Pancreas (tissue), 10 donors: ENCODE measurements at regions not wholly inside any gene's neighbourhood (a gene's known extent, or its start where the extent isn't known, plus 50 kb on each side); places are given as distances from the start of the nearest gene placed in this dataset.

Experiments used
- ATAC-seq, 4 donors: fragments of 200-7000 bp; cut with Tn5 transposase; one replicate each; pipeline versions ENCODE4 v1.8.0 to v1.9.1; 2020; ENCODE audit warnings: mild to moderate bottlenecking in 4 of 4, moderate library complexity in 4 of 4
- DNase-seq, 6 donors: peaks; one replicate each; pipeline ENCODE4 v3.0.0-alpha.2; 2020
- FAIRE-seq: peaks from 2 replicates; lab custom pipeline; 2012; peaks lifted over from hg19 to GRCh38; lab: Jason Lieb, UNC
- H3K27ac ChIP-seq, 4 donors: fragments of 200-600 bp; sonication (generic); 1 replicate in 3 of 4; 2 replicates in 1 of 4; pipeline versions ENCODE4 v1.5.0 to v1.8.0; 2020
- H3K27me3 ChIP-seq, 4 donors: fragments of 200-600 bp; one replicate each; pipeline ENCODE4 v1.8.0; 2021
- H3K36me3 ChIP-seq, 3 donors: fragments of 200-600 bp; sonication (generic) in 1 of 3; one replicate each; pipeline versions ENCODE4 v1.5.0 to v1.8.0; 2020 to 2021
- H3K4me1 ChIP-seq, 3 donors: fragments of 200-600 bp; one replicate each; pipeline ENCODE4 v1.8.0; 2021
- H3K4me3 ChIP-seq, 4 donors: fragments of 200-600 bp; sonication (generic) in 2 of 4; one replicate each; pipeline versions ENCODE4 v1.5.0 to v1.8.0; 2020 to 2021
- H3K9me3 ChIP-seq, 4 donors: fragments of 200-600 bp; one replicate each; pipeline ENCODE4 v1.8.0; 2021
- WGBS, 2 donors: extraction: QIAGEN DNeasy Blood & Tissue Kit; methylation state at CpG; one replicate each; pipeline ENCODE4 v1.1.7; 2013; 5-methylcytosine and 5-hydroxymethylcytosine counted together
- intact Hi-C, 3 donors: fragments of 100-400 bp; cut with DNase I; formaldehyde crosslinking; loops; one replicate each; pipeline versions ENCODE4 v1.11.1 to v1.14.2; 2022
- TF ChIP-seq, protein P1 (sequence below), 4 donors: fragments of 200-600 bp; sonication (generic) in 3 of 4; IDR thresholded peaks; one replicate each; pipeline versions ENCODE4 v1.5.0 to v1.8.0; 2021; ENCODE audit warnings: antibody characterized with exemption in 4 of 4
- donor health status: healthy with polysubstance abuse.
- donor health status: DM: no; HTN: no; CAD: no; lungs with moderate emphysema.
- donor health status: DM: no; HTN: no; CAD: no.
- donor health status: control.
- donor health status: control.
- donor health status: Bipolar disorder and iron deficiency.
- donor health status: DM: yes; HTN: yes; CAD: no.
- donor health status: DM: no; HTN: no; CAD: no.
- donor health status: DM: no; HTN: no; CAD: no.
- donor health status: DM: yes; HTN: yes; CAD: no.

DNA sequence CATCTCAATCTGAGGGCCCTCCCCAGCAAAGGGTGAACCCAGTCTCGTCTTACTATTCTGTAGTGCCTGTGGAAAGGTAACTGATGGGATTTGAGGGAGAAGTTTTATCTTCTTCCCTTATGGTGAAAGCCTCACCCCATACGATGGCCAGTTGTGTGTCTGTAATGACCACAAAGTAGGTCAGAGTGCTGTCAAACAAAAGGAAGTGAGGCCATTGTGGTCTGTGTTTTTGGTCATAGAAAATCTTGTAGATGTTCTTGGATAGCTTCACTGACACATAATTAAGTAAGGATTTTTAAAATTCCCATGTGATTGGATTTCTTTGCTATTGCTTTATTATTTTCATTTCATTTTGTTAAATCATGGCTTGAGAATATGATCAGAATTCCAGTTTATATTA is 505.1 kb upstream of the KLF4 start:
- Histone ChIP-seq H3K4me1 (no peaks in the 10 kb centered on the region), H3K4me3 (no peak overlapping the region), H3K9me3 (no peaks in the 10 kb centered on the region), H3K27ac (no peak overlapping the region), H3K36me3 (no peaks in the 10 kb centered on the region), H3K27me3 (no peaks in the 10 kb centered on the region)
- intact Hi-C loops, result no loop called here
- no peak for FAIRE-seq
- TF ChIP-seq, protein P1, sequence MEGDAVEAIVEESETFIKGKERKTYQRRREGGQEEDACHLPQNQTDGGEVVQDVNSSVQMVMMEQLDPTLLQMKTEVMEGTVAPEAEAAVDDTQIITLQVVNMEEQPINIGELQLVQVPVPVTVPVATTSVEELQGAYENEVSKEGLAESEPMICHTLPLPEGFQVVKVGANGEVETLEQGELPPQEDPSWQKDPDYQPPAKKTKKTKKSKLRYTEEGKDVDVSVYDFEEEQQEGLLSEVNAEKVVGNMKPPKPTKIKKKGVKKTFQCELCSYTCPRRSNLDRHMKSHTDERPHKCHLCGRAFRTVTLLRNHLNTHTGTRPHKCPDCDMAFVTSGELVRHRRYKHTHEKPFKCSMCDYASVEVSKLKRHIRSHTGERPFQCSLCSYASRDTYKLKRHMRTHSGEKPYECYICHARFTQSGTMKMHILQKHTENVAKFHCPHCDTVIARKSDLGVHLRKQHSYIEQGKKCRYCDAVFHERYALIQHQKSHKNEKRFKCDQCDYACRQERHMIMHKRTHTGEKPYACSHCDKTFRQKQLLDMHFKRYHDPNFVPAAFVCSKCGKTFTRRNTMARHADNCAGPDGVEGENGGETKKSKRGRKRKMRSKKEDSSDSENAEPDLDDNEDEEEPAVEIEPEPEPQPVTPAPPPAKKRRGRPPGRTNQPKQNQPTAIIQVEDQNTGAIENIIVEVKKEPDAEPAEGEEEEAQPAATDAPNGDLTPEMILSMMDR (IDR thresholded peaks at IDR 0.05), result no peak
- ATAC-seq, result no peak
- WGBS, 2 donors, result 73 to 78% methylated on average over 2 of the region's 2 CpGs
- no peak for DNase-seq

DNA sequence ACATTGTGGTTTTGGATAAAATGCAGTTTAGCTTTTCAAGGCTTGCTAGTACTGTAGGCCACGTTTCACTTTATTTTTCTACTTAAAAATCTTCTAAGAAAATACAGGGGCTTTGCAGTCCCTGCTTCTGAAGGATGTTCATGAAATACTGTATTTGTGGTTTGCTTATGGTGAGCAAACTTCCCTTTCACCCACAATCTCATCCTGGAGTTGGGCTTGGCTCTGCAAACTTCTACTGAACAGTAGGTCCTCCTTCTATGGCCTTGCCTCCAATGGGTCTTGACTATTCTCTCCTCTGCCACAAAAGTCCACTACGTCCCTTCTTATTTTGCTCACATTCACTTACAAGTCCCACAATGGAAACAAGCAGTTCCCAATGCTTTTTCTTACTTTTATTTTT is 502.7 kb upstream of the KLF4 start:
- intact Hi-C loops, result no loop called here
- TF ChIP-seq, protein P1 (IDR thresholded peaks at IDR 0.05), result no peak
- DNase-seq (no peak), FAIRE-seq (no peak), ATAC-seq (no peak)
- H3K27ac ChIP-seq, result no peak overlapping the region
- H3K4me1 ChIP-seq, result no peaks in the 10 kb centered on the region
- H3K27me3 ChIP-seq, result no peaks in the 10 kb centered on the region
- no peaks in the 10 kb centered on the region for H3K9me3 ChIP-seq
- 64 to 81% methylated on average over 2 of the region's 2 CpGs for WGBS, 2 donors
- no peaks in the 10 kb centered on the region for H3K36me3 ChIP-seq
- H3K4me3 ChIP-seq, result no peak overlapping the region

DNA sequence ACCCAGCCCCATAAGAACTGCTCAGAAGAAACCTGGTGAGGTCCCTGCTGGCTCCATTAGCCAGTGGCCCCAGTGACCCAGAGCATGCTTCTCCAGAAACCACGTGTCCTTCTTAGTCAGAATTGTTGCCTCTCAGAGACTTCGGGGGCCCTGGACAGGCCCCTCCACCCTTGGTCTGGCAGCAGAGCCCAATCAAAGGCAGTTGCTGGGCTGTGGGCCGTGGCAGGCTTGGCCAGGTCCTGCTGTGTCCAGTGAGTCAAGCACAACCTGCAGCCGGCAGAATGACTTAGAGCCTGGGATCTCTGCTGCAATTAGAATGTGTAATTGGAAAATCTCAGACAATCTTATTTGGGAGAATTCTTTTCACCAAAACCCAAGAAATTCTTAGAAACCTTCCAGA is 502.0 kb upstream of the KLF4 start:
- DNase-seq (no peak), ATAC-seq (no peak), FAIRE-seq (no peak)
- no peak overlapping the region for H3K27ac ChIP-seq
- no peaks in the 10 kb centered on the region for H3K27me3 ChIP-seq
- no peaks in the 10 kb centered on the region for H3K9me3 ChIP-seq
- no peaks in the 10 kb centered on the region for H3K4me1 ChIP-seq
- TF ChIP-seq, protein P1 (IDR thresholded peaks at IDR 0.05), result no peak
- no peaks in the 10 kb centered on the region for H3K36me3 ChIP-seq
- 72 to 74% methylated on average over 4 of the region's 4 CpGs for WGBS, 2 donors
- no peak overlapping the region for H3K4me3 ChIP-seq
- intact Hi-C loops, result no loop called here

DNA sequence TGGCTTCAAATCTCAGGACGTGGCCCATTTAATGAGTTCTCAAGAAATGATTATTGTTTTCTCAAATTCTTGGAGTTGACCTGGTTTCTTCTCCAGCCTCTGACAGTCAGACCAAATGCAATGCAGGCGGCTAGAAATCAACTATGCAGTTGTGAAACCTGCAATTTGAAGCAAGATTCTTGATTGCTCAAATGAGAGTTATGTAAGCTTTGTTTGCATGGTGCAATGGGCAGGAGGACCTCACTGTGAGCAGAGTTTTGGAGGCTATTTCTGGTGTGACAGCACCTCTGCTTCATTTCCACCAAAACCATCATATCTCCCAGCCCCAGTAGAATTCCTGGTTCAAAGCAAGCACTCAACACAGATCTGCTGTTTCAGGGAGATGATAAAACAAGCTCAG is 500.0 kb upstream of the KLF4 start:
- FAIRE-seq, result no peak

DNA sequence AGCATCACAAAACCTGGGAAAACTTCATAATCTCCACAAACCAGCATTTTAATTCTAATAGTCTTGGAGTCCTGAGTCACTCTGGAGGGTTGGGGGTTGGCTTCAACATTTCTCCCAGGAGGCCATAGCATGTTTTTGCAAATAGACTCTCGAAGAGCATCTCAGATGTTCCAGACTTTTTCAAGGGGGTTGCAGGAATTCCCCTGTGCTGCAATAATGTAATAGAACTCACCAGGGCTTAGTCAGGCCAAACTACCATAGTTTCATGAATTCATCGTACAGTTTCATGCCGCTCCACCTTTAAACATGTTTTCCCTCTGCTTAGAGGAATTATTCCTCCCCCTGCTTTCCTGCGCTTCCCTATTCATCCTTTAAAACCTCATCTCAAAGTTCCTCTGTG is 499.5 kb upstream of the KLF4 start:
- no peaks in the 10 kb centered on the region for H3K36me3 ChIP-seq
- ATAC-seq (no peak), DNase-seq (no peak), FAIRE-seq (no peak)
- no peaks in the 10 kb centered on the region for H3K9me3 ChIP-seq
- WGBS, 2 donors, result 63 to 69% methylated on average over 4 of the region's 4 CpGs
- no peak overlapping the region for H3K27ac ChIP-seq
- H3K4me3 ChIP-seq, result no peak overlapping the region
- TF ChIP-seq, protein P1 (IDR thresholded peaks at IDR 0.05), result no peak
- H3K4me1 ChIP-seq, result no peaks in the 10 kb centered on the region
- intact Hi-C loops, result no loop called here
- no peaks in the 10 kb centered on the region for H3K27me3 ChIP-seq

More for the DNA sequence above, 500.0 kb upstream of the KLF4 start:
- TF ChIP-seq, protein P1 (IDR thresholded peaks at IDR 0.05), result no peak
- no peak for DNase-seq
- H3K4me1 ChIP-seq, result no peaks in the 10 kb centered on the region
- no peaks in the 10 kb centered on the region for H3K36me3 ChIP-seq
- intact Hi-C loops, result no loop called here
- H3K27me3 ChIP-seq, result no peaks in the 10 kb centered on the region
- no peaks in the 10 kb centered on the region for H3K9me3 ChIP-seq
- 67 to 81% methylated on average over 2 of the region's 2 CpGs for WGBS, 2 donors
- H3K27ac ChIP-seq, result no peak overlapping the region
- no peak overlapping the region for H3K4me3 ChIP-seq
- ATAC-seq, result peak in 2 of 4 donors; percentile 29 to 56
